Activated B cell treated with CpG ODN at 0.5 μM for 24 hours (primary cell): ENCODE measurements at regions not wholly inside any gene's neighbourhood (a gene's known extent, or its start where the extent isn't known, plus 50 kb on each side); places are given as distances from the start of the nearest gene placed in this dataset.

Experiments used
- ATAC-seq: fragments of 200-7000 bp; cut with Tn5 transposase; one replicate; pipeline ENCODE4 v1.10.0; 2021; ENCODE audit warnings: low read depth, mild to moderate bottlenecking, moderate library complexity
- CTCF ChIA-PET: fragments of 350-600 bp; sonication (Branson Sonifier 250); formaldehyde crosslinking; loops from one replicate; lab custom pipeline; 2021; ENCODE audit warnings: antibody characterized with exemption; lab: Charles Lee
- POLR2A ChIA-PET: fragments of 350-600 bp; sonication (Branson Sonifier 250); formaldehyde crosslinking; loops from one replicate; lab custom pipeline; 2021; ENCODE audit warnings: antibody characterized with exemption; lab: Charles Lee
- DNase-seq: peaks from one replicate; pipeline ENCODE4 v3.0.0; 2022
- H3K27ac Mint-ChIP-seq: one replicate; pipeline ENCODE4 v1.8.0; 2020; ENCODE audit warnings: mixed read lengths
- H3K27me3 Mint-ChIP-seq: one replicate; pipeline ENCODE4 v1.8.0; 2021; ENCODE audit warnings: mixed read lengths
- H3K36me3 Mint-ChIP-seq: one replicate; pipeline ENCODE4 v1.8.0; 2021; ENCODE audit warnings: low read depth, mixed read lengths
- H3K4me1 Mint-ChIP-seq: one replicate; pipeline ENCODE4 v1.8.0; 2021; ENCODE audit warnings: mixed read lengths
- H3K4me3 Mint-ChIP-seq: one replicate; pipeline ENCODE4 v1.8.0; 2020; ENCODE audit warnings: mild to moderate bottlenecking, mixed read lengths
- H3K9me3 Mint-ChIP-seq: one replicate; pipeline ENCODE4 v1.8.0; 2020; ENCODE audit warnings: mixed read lengths
- intact Hi-C: fragments of 100-400 bp; cut with micrococcal nuclease; formaldehyde crosslinking; loops from one replicate; pipeline ENCODE4 v1.15.1; 2024
- TF ChIP-seq, protein P1 (sequence below): fragments of 200-600 bp; IDR thresholded peaks from one replicate; pipeline ENCODE4 v1.8.0; 2022; ENCODE audit warnings: antibody characterized with exemption, mild to moderate bottlenecking

DNA sequence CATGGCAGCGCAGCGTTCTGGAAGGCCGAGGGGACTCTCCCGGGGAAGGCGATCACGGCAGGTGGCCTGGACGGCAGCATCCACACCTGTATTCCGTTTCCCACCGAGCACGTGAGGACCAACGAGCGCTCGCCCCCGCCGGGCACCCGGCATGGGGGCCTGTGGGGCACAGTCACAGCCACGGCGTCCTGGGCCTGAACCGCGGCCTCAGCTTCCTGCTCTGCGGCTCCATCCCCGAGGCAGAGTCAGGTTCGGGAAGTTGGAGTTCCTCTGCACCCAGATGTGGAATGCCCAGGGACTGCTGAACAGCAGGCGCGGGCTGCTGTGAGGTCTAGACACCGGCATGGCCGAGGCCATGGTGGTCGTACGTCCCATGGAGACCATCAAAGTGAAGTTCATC, 1713.9 kb downstream of the TP53TG3F start:
- intact Hi-C loops = no loop called here
- TF ChIP-seq, protein P1, sequence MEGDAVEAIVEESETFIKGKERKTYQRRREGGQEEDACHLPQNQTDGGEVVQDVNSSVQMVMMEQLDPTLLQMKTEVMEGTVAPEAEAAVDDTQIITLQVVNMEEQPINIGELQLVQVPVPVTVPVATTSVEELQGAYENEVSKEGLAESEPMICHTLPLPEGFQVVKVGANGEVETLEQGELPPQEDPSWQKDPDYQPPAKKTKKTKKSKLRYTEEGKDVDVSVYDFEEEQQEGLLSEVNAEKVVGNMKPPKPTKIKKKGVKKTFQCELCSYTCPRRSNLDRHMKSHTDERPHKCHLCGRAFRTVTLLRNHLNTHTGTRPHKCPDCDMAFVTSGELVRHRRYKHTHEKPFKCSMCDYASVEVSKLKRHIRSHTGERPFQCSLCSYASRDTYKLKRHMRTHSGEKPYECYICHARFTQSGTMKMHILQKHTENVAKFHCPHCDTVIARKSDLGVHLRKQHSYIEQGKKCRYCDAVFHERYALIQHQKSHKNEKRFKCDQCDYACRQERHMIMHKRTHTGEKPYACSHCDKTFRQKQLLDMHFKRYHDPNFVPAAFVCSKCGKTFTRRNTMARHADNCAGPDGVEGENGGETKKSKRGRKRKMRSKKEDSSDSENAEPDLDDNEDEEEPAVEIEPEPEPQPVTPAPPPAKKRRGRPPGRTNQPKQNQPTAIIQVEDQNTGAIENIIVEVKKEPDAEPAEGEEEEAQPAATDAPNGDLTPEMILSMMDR = no peak
- no peak overlapping the region for H3K27ac Mint-ChIP-seq
- H3K27me3 Mint-ChIP-seq = no peaks in the 10 kb centered on the region
- ChIA-PET CTCF (no interaction called here), POLR2A (no interaction called here)
- H3K4me1 Mint-ChIP-seq = no peaks in the 10 kb centered on the region
- no peak for DNase-seq
- ATAC-seq = no peak
- H3K9me3 Mint-ChIP-seq = peaks cover 3% of the 10 kb centered on the region
- no peaks in the 10 kb centered on the region for H3K36me3 Mint-ChIP-seq
- H3K4me3 Mint-ChIP-seq = no peak overlapping the region

DNA sequence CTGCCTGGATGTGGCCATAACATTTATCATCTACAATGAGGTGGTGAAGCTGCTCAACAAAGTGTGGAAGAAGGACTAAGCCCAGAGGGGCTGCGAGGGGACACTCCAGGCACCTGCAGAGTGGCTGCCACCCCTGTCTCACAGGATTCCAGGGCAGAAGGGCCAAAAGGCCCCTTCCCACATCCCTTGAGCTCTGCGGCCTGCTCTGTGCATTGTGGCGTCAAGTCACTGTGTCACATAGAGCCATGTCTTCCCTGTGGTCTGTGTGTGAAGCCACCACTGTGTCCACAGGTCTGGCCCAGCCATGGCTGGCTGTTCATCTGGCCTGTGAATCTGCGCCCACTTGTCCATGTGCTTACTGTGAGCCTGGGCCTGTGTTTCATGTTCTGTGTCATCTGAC, 1714.6 kb downstream of the TP53TG3F start:
- no peak for ATAC-seq
- H3K27me3 Mint-ChIP-seq = no peaks in the 10 kb centered on the region
- no peak overlapping the region for H3K4me3 Mint-ChIP-seq
- no peak overlapping the region for H3K27ac Mint-ChIP-seq
- intact Hi-C loops = no loop called here
- no peak for DNase-seq
- H3K4me1 Mint-ChIP-seq = no peaks in the 10 kb centered on the region
- CTCF ChIA-PET = no interaction called here
- POLR2A ChIA-PET = no interaction called here
- peaks cover 3% of the 10 kb centered on the region for H3K9me3 Mint-ChIP-seq
- no peaks in the 10 kb centered on the region for H3K36me3 Mint-ChIP-seq
- TF ChIP-seq, protein P1 = no peak

DNA sequence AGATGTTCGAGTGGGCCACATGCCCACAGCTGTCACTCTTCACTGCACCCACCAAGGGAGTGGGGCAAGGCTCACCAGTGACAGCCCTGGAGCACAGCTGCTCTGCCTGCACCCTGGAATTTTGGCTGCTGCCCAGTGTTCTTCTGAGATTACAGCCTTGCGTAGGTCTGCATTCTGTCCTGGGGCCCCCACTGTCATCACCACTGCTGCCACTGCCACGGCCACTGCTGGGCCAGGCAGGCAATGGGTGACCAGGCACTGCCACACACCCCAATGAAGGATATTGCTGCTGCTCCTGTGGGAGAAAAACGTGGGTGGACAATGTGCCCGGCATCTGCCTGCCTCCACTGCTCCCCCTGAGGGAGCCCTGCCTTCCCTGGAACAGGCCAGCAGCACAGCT, 1717.0 kb downstream of the TP53TG3F start:
- ChIA-PET POLR2A (no interaction called here), CTCF (no interaction called here)
- DNase-seq (no peak), ATAC-seq (no peak)
- H3K4me3 Mint-ChIP-seq = no peak overlapping the region
- no peaks in the 10 kb centered on the region for H3K4me1 Mint-ChIP-seq
- intact Hi-C loops = no loop called here
- no peak overlapping the region for H3K27ac Mint-ChIP-seq
- no peaks in the 10 kb centered on the region for H3K27me3 Mint-ChIP-seq
- TF ChIP-seq, protein P1 = no peak
- H3K36me3 Mint-ChIP-seq = no peaks in the 10 kb centered on the region
- peaks cover 3% of the 10 kb centered on the region for H3K9me3 Mint-ChIP-seq

DNA sequence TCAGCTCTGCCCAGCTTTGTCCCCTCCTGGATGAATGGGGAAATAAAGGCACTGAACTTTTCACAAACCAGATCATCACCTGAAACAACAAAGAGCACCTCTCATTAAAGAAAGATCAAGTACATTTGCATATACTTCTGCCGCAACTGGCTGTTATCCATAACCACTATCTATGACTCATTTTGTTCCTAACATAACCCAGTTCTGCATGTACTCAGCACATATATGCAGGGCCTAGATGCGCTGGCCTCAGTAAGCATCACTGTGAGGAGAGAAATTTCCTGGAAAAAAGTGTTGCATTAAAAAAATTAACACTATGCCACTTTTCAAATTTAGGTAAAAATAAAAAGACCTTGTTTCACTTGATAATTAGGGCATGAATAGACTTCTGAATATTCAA, 1718.4 kb downstream of the TP53TG3F start:
- CTCF ChIA-PET = interaction anchor here (0.6 kb wide), 1 partner anchor 138 kb away, joined by 3 read pairs; no protein-coding TSS in a partner anchor
- Mint-ChIP-seq H3K4me3 (no peak overlapping the region), H3K27ac (no peak overlapping the region), H3K9me3 (peaks cover 3% of the 10 kb centered on the region), H3K4me1 (no peaks in the 10 kb centered on the region), H3K36me3 (no peaks in the 10 kb centered on the region), H3K27me3 (no peaks in the 10 kb centered on the region)
- no peak for ATAC-seq
- POLR2A ChIA-PET = no interaction called here
- TF ChIP-seq, protein P1 = no peak
- intact Hi-C loops = no loop called here
- no peak for DNase-seq

DNA sequence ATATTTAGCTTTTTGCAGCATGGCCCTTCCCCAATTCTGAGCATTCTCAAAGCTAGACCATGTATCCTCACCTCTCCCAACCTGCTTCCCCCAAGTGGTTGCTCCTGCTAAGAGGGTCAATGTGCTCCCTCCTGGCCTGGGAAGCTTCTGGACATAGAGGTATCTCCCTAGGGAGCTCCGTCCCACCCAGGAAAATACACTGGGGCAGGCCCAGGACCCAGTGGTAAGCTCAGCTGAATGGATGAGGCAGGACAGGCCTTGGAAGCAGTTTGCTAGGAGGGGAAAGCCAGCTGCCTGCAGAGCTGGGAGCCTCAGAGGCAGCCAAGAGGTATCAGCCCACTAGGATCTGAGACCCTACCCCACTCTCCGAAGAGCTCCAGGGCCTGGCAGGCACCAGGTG, 1721.6 kb downstream of the TP53TG3F start:
- ATAC-seq = no peak

More for the DNA sequence above, 1721.6 kb downstream of the TP53TG3F start:
- TF ChIP-seq, protein P1 = no peak
- Mint-ChIP-seq H3K4me3 (no peak overlapping the region), H3K9me3 (peaks cover 3% of the 10 kb centered on the region), H3K27me3 (no peaks in the 10 kb centered on the region), H3K4me1 (no peaks in the 10 kb centered on the region), H3K27ac (no peak overlapping the region), H3K36me3 (no peaks in the 10 kb centered on the region)
- ChIA-PET POLR2A (no interaction called here), CTCF (no interaction called here)
- DNase-seq = no peak
- intact Hi-C loops = no loop called here
